ENCODE measurements at regions not wholly inside any gene's neighbourhood (a gene's known extent, or its start where the extent isn't known, plus 50 kb on each side); places are given as distances from the start of the nearest gene placed in this dataset.

DNA sequence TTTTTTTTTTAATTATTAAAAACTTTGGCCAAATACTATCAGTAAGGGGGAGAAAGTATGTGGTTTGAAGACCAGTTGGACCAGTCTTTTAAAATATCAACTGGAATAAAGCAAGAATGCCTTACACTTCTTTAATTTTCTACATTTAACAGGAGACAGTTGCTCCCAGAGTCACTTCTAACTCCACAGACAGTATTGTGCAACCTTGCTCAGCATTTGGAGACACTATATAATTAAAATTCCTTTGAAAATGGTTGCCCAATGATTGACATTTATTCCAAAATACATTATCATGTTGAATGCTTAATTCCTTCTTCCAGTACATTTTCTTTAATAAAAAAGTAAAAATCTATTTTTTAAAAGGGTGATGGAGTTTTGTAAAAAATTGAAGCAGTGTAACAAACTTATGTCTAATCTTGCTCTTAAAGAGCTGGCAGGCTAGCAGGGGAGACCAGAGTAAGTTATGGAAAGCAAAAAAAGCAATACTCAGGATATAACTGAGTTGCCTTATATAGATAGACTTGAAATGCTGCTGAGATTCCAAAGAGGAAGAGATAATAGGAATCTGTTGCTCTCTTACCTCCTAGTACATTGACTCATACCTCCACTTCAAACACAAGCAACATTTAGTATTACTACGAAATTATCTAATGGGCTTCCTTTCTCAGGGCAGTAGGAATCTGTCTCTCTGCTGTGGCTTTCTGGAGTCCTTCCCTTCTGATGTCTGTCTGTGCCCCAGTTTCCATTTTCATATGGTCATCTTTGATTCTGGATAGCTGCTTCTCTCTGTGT, 69.7 kb upstream of the RGL1 start:
- DNase-seq (no peak), ATAC-seq (ENCODE audit: low read depth in 2 of 2) (no peak)
- peaks cover 2% of the 10 kb centered on the region for H3K27me3 ChIP-seq (ENCODE audit: control insufficient read depth, insufficient read depth, low read length)
- H3K9me3 ChIP-seq (ENCODE audit: control insufficient read depth in 2 of 2, low read length in 2 of 2): no peaks in the 10 kb centered on the region
- H3K36me3 ChIP-seq (ENCODE audit: control insufficient read depth, insufficient read depth, low read length): no peaks in the 10 kb centered on the region
- no peak overlapping the region for H3K4me3 Mint-ChIP-seq
- H3K4me1 ChIP-seq (ENCODE audit: control insufficient read depth, insufficient read depth, low read length, poor library complexity, severe bottlenecking): no peaks in the 10 kb centered on the region
- H3K27me3 Mint-ChIP-seq: peaks cover 13% of the 10 kb centered on the region
- H3K36me3 Mint-ChIP-seq: no peaks in the 10 kb centered on the region
- no peaks in the 10 kb centered on the region for H3K9me3 Mint-ChIP-seq
- H3K27ac Mint-ChIP-seq: no peak overlapping the region
- no peak overlapping the region for H3K27ac ChIP-seq (ENCODE audit: insufficient read depth, low read length, poor library complexity, severe bottlenecking)
- H3K4me1 Mint-ChIP-seq: no peaks in the 10 kb centered on the region
- H3K4me3 ChIP-seq (ENCODE audit: low read depth, low read length): no peak overlapping the region

DNA sequence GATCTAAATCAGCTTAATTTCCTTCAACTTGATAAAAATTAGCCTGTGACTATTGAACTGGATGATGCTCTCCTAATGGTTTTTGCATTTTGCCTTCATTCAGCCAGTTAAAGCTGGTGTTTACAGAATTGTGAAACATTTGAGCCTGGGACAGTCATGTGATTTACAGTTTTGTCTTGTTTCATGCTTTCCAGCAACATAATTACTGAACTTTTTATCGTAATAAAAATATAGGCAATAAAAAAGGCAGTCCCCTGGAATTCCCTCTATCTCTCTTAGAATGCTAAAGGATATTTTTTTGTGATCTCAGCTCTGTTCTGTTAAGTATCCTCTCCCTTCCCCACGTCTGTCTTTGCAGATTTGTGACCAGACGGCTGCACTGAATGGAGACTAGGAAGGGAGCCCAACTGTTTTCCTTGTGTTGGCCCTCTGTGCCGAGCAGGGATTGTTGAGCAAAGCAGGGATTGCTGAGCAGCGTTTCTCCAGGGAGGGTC, 70.3 kb upstream of the RGL1 start:
- no peaks in the 10 kb centered on the region for H3K9me3 Mint-ChIP-seq
- no peak overlapping the region for H3K27ac ChIP-seq (ENCODE audit: insufficient read depth, low read length, poor library complexity, severe bottlenecking)
- DNase-seq (no peak), ATAC-seq (ENCODE audit: low read depth in 2 of 2) (no peak)
- H3K27me3 Mint-ChIP-seq: peaks cover 13% of the 10 kb centered on the region
- no peaks in the 10 kb centered on the region for H3K36me3 ChIP-seq (ENCODE audit: control insufficient read depth, insufficient read depth, low read length)
- H3K4me3 Mint-ChIP-seq: no peak overlapping the region
- H3K27ac Mint-ChIP-seq: no peak overlapping the region
- no peak overlapping the region for H3K4me3 ChIP-seq (ENCODE audit: low read depth, low read length)
- peaks cover 2% of the 10 kb centered on the region for H3K27me3 ChIP-seq (ENCODE audit: control insufficient read depth, insufficient read depth, low read length)
- no peaks in the 10 kb centered on the region for H3K9me3 ChIP-seq (ENCODE audit: control insufficient read depth in 2 of 2, low read length in 2 of 2)
- H3K36me3 Mint-ChIP-seq: no peaks in the 10 kb centered on the region
- H3K4me1 ChIP-seq (ENCODE audit: control insufficient read depth, insufficient read depth, low read length, poor library complexity, severe bottlenecking): no peaks in the 10 kb centered on the region
- no peaks in the 10 kb centered on the region for H3K4me1 Mint-ChIP-seq

DNA sequence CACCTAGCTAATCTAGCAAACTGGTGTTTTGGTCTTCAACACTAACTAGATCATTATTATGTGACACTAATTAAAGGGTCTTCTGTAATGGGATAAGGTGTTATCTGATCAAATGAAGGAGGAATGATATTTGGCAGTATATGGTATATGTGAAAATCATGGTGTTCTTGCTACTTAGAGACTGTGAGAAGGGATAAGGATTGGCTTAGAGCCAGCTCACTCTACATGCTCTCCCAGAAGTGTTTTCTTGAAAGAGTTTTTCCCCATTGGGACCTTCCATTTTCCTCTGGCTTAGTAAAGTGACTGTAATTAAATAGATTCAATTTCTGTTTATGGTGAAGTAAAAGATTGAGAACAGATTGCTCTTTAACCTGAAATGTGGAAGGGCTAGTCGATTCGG, 71.2 kb upstream of the RGL1 start:
- ATAC-seq (ENCODE audit: low read depth in 2 of 2): no peak
- no peak for DNase-seq
- Histone ChIP-seq H3K4me3 (ENCODE audit: low read depth, low read length) (no peak overlapping the region), H3K36me3 (ENCODE audit: control insufficient read depth, insufficient read depth, low read length) (no peaks in the 10 kb centered on the region), H3K27me3 (ENCODE audit: control insufficient read depth, insufficient read depth, low read length) (peaks cover 2% of the 10 kb centered on the region), H3K9me3 (ENCODE audit: control insufficient read depth in 2 of 2, low read length in 2 of 2) (no peaks in the 10 kb centered on the region), H3K4me1 (ENCODE audit: control insufficient read depth, insufficient read depth, low read length, poor library complexity, severe bottlenecking) (no peaks in the 10 kb centered on the region), H3K27ac (ENCODE audit: insufficient read depth, low read length, poor library complexity, severe bottlenecking) (no peak overlapping the region)
- H3K4me1 Mint-ChIP-seq: no peaks in the 10 kb centered on the region
- H3K27ac Mint-ChIP-seq: no peak overlapping the region
- H3K4me3 Mint-ChIP-seq: no peak overlapping the region
- H3K36me3 Mint-ChIP-seq: no peaks in the 10 kb centered on the region
- no peaks in the 10 kb centered on the region for H3K9me3 Mint-ChIP-seq
- peaks cover 13% of the 10 kb centered on the region for H3K27me3 Mint-ChIP-seq

DNA sequence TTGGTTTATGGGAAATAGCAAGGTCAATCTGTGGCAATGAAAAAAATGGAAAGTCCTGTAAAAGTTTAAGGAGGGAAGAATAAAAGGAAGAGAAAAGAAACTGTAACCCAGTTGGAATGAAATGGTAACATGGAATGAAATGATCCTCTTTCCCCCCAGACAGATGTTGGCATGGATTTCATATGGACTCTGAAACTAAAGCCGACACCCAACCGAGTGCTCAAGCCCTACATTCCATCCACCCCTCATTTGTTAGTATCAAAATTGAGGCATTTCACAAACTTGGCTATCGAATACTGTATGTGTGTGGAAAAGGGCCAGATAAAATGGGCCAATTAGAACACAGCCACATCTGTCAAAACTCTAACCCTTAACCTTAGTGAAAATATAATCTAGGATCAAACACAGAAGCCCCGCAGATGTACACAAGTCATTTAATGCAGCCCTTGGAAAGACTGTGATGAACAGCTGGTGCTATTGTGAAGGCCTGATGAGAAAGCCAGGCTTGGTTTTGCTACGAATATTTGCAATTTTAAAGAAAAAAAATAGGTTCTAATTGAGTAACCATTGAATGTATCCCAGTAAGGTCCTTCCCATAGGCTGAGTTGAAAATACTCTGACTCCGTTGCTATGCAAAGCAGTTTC, 72.6 kb upstream of the RGL1 start:
- no peak overlapping the region for H3K27ac ChIP-seq (ENCODE audit: insufficient read depth, low read length, poor library complexity, severe bottlenecking)
- no peaks in the 10 kb centered on the region for H3K9me3 ChIP-seq (ENCODE audit: control insufficient read depth in 2 of 2, low read length in 2 of 2)
- Mint-ChIP-seq H3K4me1 (no peaks in the 10 kb centered on the region), H3K27ac (no peak overlapping the region), H3K36me3 (no peaks in the 10 kb centered on the region), H3K9me3 (peaks cover 0 to 2% (median 0%) of the 10 kb centered on the region in 7 donors), H3K27me3 (peaks cover 15% of the 10 kb centered on the region), H3K4me3 (no peak overlapping the region)
- no peak overlapping the region for H3K4me3 ChIP-seq (ENCODE audit: low read depth, low read length)
- H3K36me3 ChIP-seq (ENCODE audit: control insufficient read depth, insufficient read depth, low read length): no peaks in the 10 kb centered on the region
- peaks cover 2% of the 10 kb centered on the region for H3K27me3 ChIP-seq (ENCODE audit: control insufficient read depth, insufficient read depth, low read length)
- DNase-seq: no peak
- no peak for ATAC-seq (ENCODE audit: low read depth in 2 of 2)
- no peaks in the 10 kb centered on the region for H3K4me1 ChIP-seq (ENCODE audit: control insufficient read depth, insufficient read depth, low read length, poor library complexity, severe bottlenecking)

DNA sequence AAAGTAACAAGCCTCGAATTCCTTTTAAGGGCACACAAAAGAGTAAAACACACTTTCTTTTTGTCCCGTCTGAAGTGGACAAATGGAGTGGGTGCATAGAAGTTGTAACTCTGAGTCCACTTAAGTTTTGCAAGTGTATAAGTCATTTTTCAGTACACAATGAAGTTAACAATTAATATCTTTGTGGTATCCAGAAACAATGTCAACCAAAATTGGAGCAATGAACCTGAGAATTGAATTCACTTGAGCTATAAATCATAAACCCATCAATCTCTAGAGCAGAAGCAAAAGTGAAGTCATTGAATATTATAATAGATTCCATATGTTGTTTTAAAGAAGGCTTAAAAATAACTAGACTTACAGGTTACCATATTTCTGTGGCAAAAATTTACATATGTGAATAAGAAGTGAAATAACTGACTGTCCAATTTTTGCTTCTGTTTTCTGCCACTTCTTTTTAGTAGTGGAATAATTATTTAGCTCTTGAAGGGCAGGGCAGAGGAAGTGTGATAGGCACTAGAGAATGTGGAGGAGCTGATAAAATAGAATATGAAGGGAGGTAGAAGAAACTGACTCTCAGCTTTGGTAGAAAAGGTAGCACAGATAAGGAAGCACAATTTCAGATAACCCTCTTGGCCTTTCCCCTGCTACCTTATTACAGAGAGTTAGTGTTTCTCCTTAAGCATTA, 73.9 kb upstream of the RGL1 start:
- no peaks in the 10 kb centered on the region for H3K4me1 ChIP-seq (ENCODE audit: control insufficient read depth, insufficient read depth, low read length, poor library complexity, severe bottlenecking)
- H3K4me3 ChIP-seq (ENCODE audit: low read depth, low read length): no peak overlapping the region
- DNase-seq (no peak), ATAC-seq (ENCODE audit: low read depth in 2 of 2) (no peak)
- H3K27me3 ChIP-seq (ENCODE audit: control insufficient read depth, insufficient read depth, low read length): peaks cover 2% of the 10 kb centered on the region
- Mint-ChIP-seq H3K4me3 (no peak overlapping the region), H3K36me3 (no peaks in the 10 kb centered on the region), H3K4me1 (no peaks in the 10 kb centered on the region), H3K9me3 (peaks cover 0 to 2% (median 0%) of the 10 kb centered on the region in 7 donors), H3K27ac (no peak overlapping the region), H3K27me3 (peaks cover 18% of the 10 kb centered on the region)
- H3K36me3 ChIP-seq (ENCODE audit: control insufficient read depth, insufficient read depth, low read length): no peaks in the 10 kb centered on the region
- no peaks in the 10 kb centered on the region for H3K9me3 ChIP-seq (ENCODE audit: control insufficient read depth in 2 of 2, low read length in 2 of 2)
- H3K27ac ChIP-seq (ENCODE audit: insufficient read depth, low read length, poor library complexity, severe bottlenecking): no peak overlapping the region

DNA sequence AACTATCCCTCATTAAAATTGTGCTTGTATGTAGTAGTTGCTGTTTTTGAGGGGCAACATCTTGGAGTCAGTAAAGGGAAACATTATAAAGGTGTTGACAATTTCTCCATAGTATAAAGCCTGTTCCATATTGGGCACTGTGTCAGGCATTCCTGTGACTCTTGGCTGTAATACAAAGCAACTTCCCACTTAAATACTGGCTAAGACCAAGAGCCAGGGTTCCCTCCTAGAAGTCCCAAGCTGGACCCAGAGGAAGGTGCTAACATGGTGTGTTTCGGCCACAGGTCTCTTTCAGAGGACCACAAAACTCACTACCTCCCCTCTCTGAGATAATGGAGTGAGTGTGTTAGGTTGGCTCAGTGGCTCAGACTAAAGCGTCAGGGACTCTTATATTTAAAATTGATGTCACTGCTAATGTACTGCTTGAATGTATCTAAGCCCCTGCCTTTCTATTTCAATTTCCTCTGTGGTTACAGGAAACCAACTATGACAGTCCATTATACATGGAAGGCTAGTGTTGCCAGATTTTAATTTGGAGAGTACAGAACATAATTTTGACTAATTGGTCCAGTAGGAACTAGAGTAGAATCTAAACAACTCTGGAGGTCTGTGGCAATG, 74.7 kb upstream of the RGL1 start:
- Mint-ChIP-seq H3K27ac (no peak overlapping the region), H3K36me3 (no peaks in the 10 kb centered on the region), H3K4me3 (no peak overlapping the region), H3K4me1 (no peaks in the 10 kb centered on the region), H3K9me3 (peaks cover 0 to 2% (median 0%) of the 10 kb centered on the region in 7 donors), H3K27me3 (peaks cover 12% of the 10 kb centered on the region)
- no peaks in the 10 kb centered on the region for H3K36me3 ChIP-seq (ENCODE audit: control insufficient read depth, insufficient read depth, low read length)
- no peak overlapping the region for H3K27ac ChIP-seq (ENCODE audit: insufficient read depth, low read length, poor library complexity, severe bottlenecking)
- H3K4me3 ChIP-seq (ENCODE audit: low read depth, low read length): no peak overlapping the region
- peaks cover 2% of the 10 kb centered on the region for H3K27me3 ChIP-seq (ENCODE audit: control insufficient read depth, insufficient read depth, low read length)
- no peaks in the 10 kb centered on the region for H3K4me1 ChIP-seq (ENCODE audit: control insufficient read depth, insufficient read depth, low read length, poor library complexity, severe bottlenecking)
- no peaks in the 10 kb centered on the region for H3K9me3 ChIP-seq (ENCODE audit: control insufficient read depth in 2 of 2, low read length in 2 of 2)
- DNase-seq (no peak), ATAC-seq (ENCODE audit: low read depth in 2 of 2) (no peak)

DNA sequence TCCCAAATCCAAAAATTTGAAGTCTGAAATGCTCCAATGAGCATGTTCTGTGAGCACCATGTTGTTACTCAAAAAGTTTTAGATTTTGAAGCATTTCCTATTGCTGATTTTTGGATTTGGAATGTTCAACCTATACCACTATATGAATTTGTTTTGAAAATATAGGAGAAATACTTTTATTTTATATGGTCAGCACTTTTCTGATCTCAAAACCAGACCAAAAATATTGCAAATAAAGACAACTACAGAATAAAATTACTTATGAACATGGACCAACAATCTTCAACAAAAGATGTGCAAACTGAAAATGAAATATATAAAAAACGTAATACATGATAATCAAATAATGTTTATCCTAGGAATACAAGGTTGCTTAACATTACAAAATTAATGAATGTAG, 73.7 kb upstream of the APOBEC4 start:
- Mint-ChIP-seq H3K27me3 (peaks cover 15% of the 10 kb centered on the region), H3K36me3 (no peaks in the 10 kb centered on the region), H3K9me3 (peaks cover 0 to 2% (median 0%) of the 10 kb centered on the region in 7 donors), H3K4me1 (no peaks in the 10 kb centered on the region), H3K4me3 (no peak overlapping the region), H3K27ac (no peak overlapping the region)
- Histone ChIP-seq H3K27ac (ENCODE audit: insufficient read depth, low read length, poor library complexity, severe bottlenecking) (no peak overlapping the region), H3K36me3 (ENCODE audit: control insufficient read depth, insufficient read depth, low read length) (no peaks in the 10 kb centered on the region), H3K4me3 (ENCODE audit: low read depth, low read length) (no peak overlapping the region), H3K9me3 (ENCODE audit: control insufficient read depth in 2 of 2, low read length in 2 of 2) (no peaks in the 10 kb centered on the region), H3K4me1 (ENCODE audit: control insufficient read depth, insufficient read depth, low read length, poor library complexity, severe bottlenecking) (no peaks in the 10 kb centered on the region), H3K27me3 (ENCODE audit: control insufficient read depth, insufficient read depth, low read length) (no peaks in the 10 kb centered on the region)
- DNase-seq: no peak
- ATAC-seq (ENCODE audit: low read depth in 2 of 2): no peak
